ENCODE measurements at regions not wholly inside any gene's neighbourhood (a gene's known extent, or its start where the extent isn't known, plus 50 kb on each side); places are given as distances from the start of the nearest gene placed in this dataset.

GRCh38 chr5:92581249-92581648 is 999.8 kb downstream of the NR2F1-AS1 start:
- no peak for TF ChIP-seq TEAD4 (IDR thresholded peaks at IDR 0.05)
- TF ChIP-seq, protein P1, sequence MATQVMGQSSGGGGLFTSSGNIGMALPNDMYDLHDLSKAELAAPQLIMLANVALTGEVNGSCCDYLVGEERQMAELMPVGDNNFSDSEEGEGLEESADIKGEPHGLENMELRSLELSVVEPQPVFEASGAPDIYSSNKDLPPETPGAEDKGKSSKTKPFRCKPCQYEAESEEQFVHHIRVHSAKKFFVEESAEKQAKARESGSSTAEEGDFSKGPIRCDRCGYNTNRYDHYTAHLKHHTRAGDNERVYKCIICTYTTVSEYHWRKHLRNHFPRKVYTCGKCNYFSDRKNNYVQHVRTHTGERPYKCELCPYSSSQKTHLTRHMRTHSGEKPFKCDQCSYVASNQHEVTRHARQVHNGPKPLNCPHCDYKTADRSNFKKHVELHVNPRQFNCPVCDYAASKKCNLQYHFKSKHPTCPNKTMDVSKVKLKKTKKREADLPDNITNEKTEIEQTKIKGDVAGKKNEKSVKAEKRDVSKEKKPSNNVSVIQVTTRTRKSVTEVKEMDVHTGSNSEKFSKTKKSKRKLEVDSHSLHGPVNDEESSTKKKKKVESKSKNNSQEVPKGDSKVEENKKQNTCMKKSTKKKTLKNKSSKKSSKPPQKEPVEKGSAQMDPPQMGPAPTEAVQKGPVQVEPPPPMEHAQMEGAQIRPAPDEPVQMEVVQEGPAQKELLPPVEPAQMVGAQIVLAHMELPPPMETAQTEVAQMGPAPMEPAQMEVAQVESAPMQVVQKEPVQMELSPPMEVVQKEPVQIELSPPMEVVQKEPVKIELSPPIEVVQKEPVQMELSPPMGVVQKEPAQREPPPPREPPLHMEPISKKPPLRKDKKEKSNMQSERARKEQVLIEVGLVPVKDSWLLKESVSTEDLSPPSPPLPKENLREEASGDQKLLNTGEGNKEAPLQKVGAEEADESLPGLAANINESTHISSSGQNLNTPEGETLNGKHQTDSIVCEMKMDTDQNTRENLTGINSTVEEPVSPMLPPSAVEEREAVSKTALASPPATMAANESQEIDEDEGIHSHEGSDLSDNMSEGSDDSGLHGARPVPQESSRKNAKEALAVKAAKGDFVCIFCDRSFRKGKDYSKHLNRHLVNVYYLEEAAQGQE (IDR thresholded peaks at IDR 0.05; ENCODE audit: low read depth), result no peak
- no peak for TF ChIP-seq ZBTB7A (IDR thresholded peaks at IDR 0.05; ENCODE audit: low read depth)
- TF ChIP-seq USF1 (IDR thresholded peaks at IDR 0.05), result no peak
- no peak for TF ChIP-seq YY1 (IDR thresholded peaks at IDR 0.05; ENCODE audit: low read depth)
- TF ChIP-seq RAD21 (IDR thresholded peaks at IDR 0.05; ENCODE audit: low read depth), result no peak
- no peak for TF ChIP-seq CEBPB (IDR thresholded peaks at IDR 0.05)
- no peak for TF ChIP-seq TAF1 (IDR thresholded peaks at IDR 0.05; ENCODE audit: low read depth)
- no peak for TF ChIP-seq TCF12 (IDR thresholded peaks at IDR 0.05; ENCODE audit: low read depth)
- no peak for TF ChIP-seq CREB1 (IDR thresholded peaks at IDR 0.05; ENCODE audit: low read depth)
- TF ChIP-seq, protein P2, sequence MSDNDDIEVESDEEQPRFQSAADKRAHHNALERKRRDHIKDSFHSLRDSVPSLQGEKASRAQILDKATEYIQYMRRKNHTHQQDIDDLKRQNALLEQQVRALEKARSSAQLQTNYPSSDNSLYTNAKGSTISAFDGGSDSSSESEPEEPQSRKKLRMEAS (IDR thresholded peaks at IDR 0.05), result no peak
- no peak for TF ChIP-seq EP300 (IDR thresholded peaks at IDR 0.05; ENCODE audit: borderline replicate concordance)
- TF ChIP-seq NFIC (IDR thresholded peaks at IDR 0.05), result no peak
- TF ChIP-seq EGR1 (IDR thresholded peaks at IDR 0.05), result no peak
- no peak for TF ChIP-seq FOXM1 (IDR thresholded peaks at IDR 0.05; ENCODE audit: borderline replicate concordance, low read depth)

GRCh38 chr5:92580814-92581213 is 1000.2 kb downstream of the NR2F1-AS1 start:
- TF ChIP-seq, protein P1 (IDR thresholded peaks at IDR 0.05; ENCODE audit: low read depth), result no peak
- no peak for TF ChIP-seq TCF12 (IDR thresholded peaks at IDR 0.05; ENCODE audit: low read depth)
- no peak for TF ChIP-seq CREB1 (IDR thresholded peaks at IDR 0.05; ENCODE audit: low read depth)
- TF ChIP-seq, protein P2 (IDR thresholded peaks at IDR 0.05), result no peak
- no peak for TF ChIP-seq USF1 (IDR thresholded peaks at IDR 0.05)
- TF ChIP-seq NFIC (IDR thresholded peaks at IDR 0.05), result no peak
- TF ChIP-seq FOXM1 (IDR thresholded peaks at IDR 0.05; ENCODE audit: borderline replicate concordance, low read depth), result no peak
- TF ChIP-seq ZBTB7A (IDR thresholded peaks at IDR 0.05; ENCODE audit: low read depth), result no peak
- no peak for TF ChIP-seq EGR1 (IDR thresholded peaks at IDR 0.05)
- no peak for TF ChIP-seq CEBPB (IDR thresholded peaks at IDR 0.05)
- TF ChIP-seq EP300 (IDR thresholded peaks at IDR 0.05; ENCODE audit: borderline replicate concordance), result no peak

GRCh38 chr5:92574023-92574422 is 1007.0 kb downstream of the NR2F1-AS1 start:
- TF ChIP-seq TAF1 (IDR thresholded peaks at IDR 0.05; ENCODE audit: low read depth) (no peak), NFIC (IDR thresholded peaks at IDR 0.05) (no peak), TEAD4 (IDR thresholded peaks at IDR 0.05) (no peak), ZBTB7A (IDR thresholded peaks at IDR 0.05; ENCODE audit: low read depth) (no peak), EP300 (IDR thresholded peaks at IDR 0.05; ENCODE audit: borderline replicate concordance) (no peak), YY1 (IDR thresholded peaks at IDR 0.05; ENCODE audit: low read depth) (no peak), CREB1 (IDR thresholded peaks at IDR 0.05; ENCODE audit: low read depth) (no peak), USF1 (IDR thresholded peaks at IDR 0.05) (no peak), RAD21 (IDR thresholded peaks at IDR 0.05; ENCODE audit: low read depth) (no peak), EGR1 (IDR thresholded peaks at IDR 0.05) (no peak), TCF12 (IDR thresholded peaks at IDR 0.05; ENCODE audit: low read depth) (no peak), CEBPB (IDR thresholded peaks at IDR 0.05) (no peak), FOXM1 (IDR thresholded peaks at IDR 0.05; ENCODE audit: borderline replicate concordance, low read depth) (no peak)
- TF ChIP-seq, protein P1 (IDR thresholded peaks at IDR 0.05; ENCODE audit: low read depth), result no peak
- TF ChIP-seq, protein P2 (IDR thresholded peaks at IDR 0.05), result no peak

DNA sequence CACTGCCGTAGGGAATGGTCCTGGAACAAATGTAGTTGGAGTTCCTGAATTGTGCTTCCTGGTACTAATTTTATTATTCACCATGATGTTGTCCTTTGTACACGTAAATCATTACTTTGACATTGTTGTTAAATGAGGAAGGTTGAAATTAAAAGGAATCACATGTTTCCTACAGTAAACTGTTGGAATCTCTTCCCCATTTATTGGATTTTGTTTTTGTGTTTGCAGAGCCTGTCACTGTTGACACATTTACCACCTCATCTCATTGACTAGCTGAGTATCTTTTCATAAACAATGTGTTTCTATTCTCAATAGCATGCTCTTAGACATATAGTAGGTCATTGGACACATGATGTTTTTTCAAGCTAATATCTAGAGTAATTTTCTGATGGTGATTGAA is 1012.5 kb downstream of the NR2F1-AS1 start:
- no peak for TF ChIP-seq TEAD4 (IDR thresholded peaks at IDR 0.05)
- no peak for TF ChIP-seq FOXM1 (IDR thresholded peaks at IDR 0.05; ENCODE audit: borderline replicate concordance, low read depth)
- TF ChIP-seq EP300 (IDR thresholded peaks at IDR 0.05; ENCODE audit: borderline replicate concordance), result no peak
- TF ChIP-seq EGR1 (IDR thresholded peaks at IDR 0.05), result no peak
